HG02852 (cell line): ENCODE measurements at regions not wholly inside any gene's neighbourhood (a gene's known extent, or its start where the extent isn't known, plus 50 kb on each side); places are given as distances from the start of the nearest gene placed in this dataset.

Source experiments
- ATAC-seq: cut with Tn5 transposase; IDR thresholded peaks from one replicate; pipeline ENCODE4 v1.9.1; 2021; ENCODE audit warnings: mild to moderate bottlenecking, moderate library complexity; ENCODE audit not compliant: unreplicated experiment

DNA sequence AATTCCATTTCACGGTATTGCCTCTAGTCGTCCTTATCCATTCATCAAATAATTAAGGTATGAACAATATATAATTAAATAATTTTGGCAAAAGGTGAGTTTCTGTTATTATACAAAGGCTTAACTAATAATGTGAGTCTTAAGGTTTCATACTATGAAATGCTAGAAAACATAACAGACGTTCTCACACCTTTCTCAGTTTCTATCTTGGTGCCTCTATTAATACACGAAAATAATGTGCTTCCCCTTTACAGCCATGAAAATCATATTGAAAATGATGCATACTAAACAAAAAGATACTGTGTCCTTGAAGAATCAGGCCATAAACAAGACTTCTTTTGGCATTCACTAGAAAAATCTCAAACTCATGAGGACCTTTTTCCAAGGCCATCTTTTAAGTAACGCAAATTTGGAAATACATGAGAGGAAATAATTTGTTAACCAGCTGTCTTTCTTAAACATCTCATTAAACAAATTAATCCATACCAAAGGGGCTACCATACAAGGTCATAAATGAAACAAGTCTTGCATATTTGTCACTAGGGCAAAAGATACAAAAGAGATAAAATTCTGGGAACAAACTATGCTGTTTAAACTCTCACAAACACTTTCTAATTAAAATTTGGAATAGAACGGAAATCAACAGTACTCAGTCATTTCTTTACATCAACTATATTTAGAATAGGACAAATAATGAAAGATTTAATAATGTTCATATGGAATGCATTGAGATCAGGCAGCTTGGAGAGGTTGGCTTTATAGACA lies 53.9 kb upstream of the CAV2 start:
- no peak for ATAC-seq

DNA sequence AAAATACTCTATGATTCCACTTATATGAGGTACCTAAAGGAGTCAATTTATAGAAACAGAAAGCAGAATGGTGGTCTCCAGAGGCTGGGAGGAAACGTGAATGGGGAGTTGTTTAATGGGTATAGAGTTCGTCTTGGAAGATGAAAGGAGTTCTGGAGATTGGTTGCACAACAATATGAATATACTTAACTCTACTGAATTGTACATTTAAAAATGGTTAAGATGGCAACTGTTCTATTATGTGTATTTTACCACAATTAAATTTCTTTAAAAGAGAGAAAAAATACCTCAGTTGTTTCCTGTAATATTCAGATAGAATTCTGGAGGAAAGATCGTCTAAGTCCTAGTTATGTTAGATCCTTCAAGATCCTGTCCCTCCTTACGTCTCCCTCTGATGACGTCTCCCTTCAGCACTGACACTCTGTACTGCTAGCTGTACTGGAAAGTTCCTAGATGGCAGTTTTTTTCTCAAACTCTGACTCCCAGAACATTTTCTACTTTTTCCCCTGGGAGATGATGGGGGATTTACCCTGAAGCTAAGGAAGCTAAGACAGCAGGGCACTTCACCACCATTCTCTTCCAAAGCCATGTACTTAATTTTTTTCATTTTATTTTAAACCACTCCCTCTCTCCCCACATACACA lies 53.2 kb upstream of the CAV2 start:
- ATAC-seq: no peak

DNA sequence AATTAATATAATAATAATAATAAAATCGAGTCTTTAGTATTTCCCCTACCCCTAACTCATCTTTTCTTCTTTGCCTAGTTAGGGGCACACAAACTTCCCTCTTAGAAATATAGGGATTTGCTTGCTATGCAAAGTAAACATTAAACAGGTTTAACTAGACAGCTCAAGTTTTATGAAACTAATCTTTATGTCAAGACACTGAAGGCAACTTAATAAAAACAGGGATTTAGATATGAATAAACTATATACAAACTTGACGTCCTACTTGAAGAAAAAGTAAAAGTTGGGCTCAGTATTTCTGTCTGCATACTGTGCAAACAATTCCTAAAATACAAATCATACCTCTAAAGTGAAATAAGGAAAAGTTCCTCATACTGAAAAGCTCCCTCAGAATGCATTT lies 52.1 kb upstream of the CAV2 start:
- ATAC-seq: no peak

DNA sequence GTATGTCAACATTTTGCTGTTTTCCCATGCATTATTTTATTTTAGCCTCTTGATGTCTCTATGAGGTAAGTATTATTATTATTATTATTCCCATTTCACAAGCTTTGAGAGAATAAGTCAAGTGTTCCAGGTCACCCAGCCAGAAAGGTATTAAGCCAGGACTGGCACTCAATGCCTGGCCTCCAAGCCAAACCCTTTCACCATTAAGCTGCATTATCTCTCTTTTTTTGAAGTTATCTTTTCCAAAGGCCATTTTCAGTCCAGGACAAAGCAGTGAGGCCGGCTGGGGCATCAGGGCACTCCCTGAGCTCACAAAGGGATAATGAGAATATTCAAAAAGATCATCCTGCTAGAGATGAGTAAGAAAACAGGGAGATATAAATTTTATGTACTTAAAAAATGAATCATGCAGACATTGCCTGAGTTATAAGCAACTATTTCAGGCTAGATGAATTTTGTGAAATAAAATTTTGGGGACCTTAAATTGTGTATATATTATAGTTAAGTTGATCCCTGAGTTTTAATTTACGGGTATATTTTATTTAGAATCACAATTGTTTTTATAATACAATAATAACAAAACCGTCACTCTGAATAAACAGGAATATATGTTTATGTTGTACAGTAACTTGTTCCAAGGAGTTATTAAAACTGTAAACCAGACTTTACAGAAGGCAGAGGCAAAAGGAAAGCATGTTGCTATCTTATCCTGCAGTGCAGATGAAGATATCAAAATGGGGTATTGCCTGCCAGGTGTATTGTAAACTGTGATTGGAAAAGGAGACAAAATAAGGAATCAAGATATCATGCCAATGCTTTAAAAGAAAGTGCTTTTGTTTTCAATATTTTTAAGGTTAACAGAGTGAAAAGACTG lies 51.3 kb upstream of the CAV2 start:
- ATAC-seq: no peak

DNA sequence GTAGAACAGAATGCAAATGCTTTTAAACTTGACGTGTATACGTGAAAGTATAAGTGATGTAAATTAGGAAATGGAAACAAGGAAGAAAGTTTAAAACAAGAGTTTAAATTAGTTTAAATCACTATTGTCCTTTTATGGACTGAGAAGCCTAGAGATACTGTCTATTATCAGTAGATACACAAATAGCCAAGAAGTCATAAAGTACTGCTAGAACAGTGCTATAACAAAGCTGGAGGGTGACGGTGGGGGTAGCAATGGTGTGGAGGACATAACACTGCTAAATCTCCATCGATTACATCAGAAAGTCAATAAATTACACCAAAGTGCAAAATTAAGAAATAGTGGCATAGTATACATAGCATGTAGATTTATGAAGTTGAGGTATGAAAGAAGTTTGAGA lies 50.1 kb upstream of the CAV2 start:
- ATAC-seq: no peak
